ENCODE measurements at regions not wholly inside any gene's neighbourhood (a gene's known extent, or its start where the extent isn't known, plus 50 kb on each side); places are given as distances from the start of the nearest gene placed in this dataset.

DNA sequence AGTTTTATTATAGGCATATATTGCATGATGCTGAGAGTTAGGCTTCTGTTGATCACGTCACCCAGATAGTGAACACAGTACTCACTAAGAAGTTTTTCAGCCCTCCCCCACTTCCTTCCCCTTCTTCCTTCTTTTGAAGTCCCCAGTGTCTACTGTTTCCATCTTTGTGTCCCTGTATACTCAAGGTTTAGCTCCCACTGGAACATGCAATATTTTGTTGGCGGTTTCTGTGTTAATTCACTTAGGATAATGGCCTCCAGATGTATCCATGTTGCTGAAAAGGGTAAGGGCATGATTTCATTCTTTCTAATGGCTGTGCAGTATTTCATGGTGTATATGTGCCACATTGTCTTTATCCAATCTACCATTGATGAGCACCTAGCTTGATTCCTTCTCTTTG lies 764.3 kb downstream of the MTRR start:
- Mint-ChIP-seq H3K4me3 (ENCODE audit: unreplicated experiment) (no peak overlapping the region), H3K9me3 (ENCODE audit: unreplicated experiment) (no peaks in the 10 kb centered on the region), H3K27me3 (ENCODE audit: insufficient read depth, unreplicated experiment) (peaks cover 3% of the 10 kb centered on the region), H3K4me1 (ENCODE audit: low read depth, unreplicated experiment) (no peaks in the 10 kb centered on the region), H3K36me3 (ENCODE audit: insufficient read depth, unreplicated experiment) (no peaks in the 10 kb centered on the region), H3K27ac (ENCODE audit: unreplicated experiment) (no peak overlapping the region)
- CTCF ChIA-PET, result no interaction called here
- Histone ChIP-seq H3K36me3 (ENCODE audit: control insufficient read depth, insufficient read depth, low read length) (no peaks in the 10 kb centered on the region), H3K27me3 (replicated peaks; ENCODE audit: control insufficient read depth, insufficient read depth, low read length) (no peaks in the 10 kb centered on the region; the same call in 1 of the 2 replicates), H3K9me3 (no peaks in the 10 kb centered on the region), H3K4me1 (no peaks in the 10 kb centered on the region), H3K4me3 (ENCODE audit: low read depth, low read length) (no peak overlapping the region)
- TF ChIP-seq, protein P1, sequence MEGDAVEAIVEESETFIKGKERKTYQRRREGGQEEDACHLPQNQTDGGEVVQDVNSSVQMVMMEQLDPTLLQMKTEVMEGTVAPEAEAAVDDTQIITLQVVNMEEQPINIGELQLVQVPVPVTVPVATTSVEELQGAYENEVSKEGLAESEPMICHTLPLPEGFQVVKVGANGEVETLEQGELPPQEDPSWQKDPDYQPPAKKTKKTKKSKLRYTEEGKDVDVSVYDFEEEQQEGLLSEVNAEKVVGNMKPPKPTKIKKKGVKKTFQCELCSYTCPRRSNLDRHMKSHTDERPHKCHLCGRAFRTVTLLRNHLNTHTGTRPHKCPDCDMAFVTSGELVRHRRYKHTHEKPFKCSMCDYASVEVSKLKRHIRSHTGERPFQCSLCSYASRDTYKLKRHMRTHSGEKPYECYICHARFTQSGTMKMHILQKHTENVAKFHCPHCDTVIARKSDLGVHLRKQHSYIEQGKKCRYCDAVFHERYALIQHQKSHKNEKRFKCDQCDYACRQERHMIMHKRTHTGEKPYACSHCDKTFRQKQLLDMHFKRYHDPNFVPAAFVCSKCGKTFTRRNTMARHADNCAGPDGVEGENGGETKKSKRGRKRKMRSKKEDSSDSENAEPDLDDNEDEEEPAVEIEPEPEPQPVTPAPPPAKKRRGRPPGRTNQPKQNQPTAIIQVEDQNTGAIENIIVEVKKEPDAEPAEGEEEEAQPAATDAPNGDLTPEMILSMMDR (IDR thresholded peaks at IDR 0.05; ENCODE audit: insufficient read depth in 1 of 2, low read depth in 1 of 2, low read length in 1 of 2, severe bottlenecking in 1 of 2, unreplicated experiment in 1 of 2), result no peak
- POLR2A ChIA-PET, result no interaction called here
- DNase-seq, result no peak
- BruUV-seq (replicated peaks), result no TSS peak
- intact Hi-C loops (cut with micrococcal nuclease; ENCODE audit: unreplicated experiment), result no loop called here

DNA sequence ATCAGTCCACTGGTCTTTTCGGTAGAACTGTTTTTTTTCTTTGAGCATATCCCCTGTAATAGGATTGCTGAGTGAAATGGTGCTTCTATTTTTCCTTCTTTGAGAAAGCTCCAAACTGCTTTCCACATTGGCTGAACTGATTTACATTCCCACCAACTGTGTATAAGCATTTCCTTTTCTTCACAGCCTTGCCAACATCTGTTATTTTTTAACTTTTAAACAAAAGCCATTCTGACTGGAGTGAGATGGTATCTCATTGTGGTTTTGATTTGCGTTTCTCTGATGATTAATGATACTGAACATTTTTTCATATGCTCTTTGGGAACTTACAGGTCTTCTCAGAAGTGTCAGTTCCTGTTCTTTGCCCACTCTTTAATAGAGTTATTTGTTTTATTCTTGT lies 764.7 kb downstream of the MTRR start:
- Mint-ChIP-seq H3K27me3 (ENCODE audit: insufficient read depth, unreplicated experiment) (peaks cover 3% of the 10 kb centered on the region), H3K36me3 (ENCODE audit: insufficient read depth, unreplicated experiment) (no peaks in the 10 kb centered on the region), H3K27ac (ENCODE audit: unreplicated experiment) (no peak overlapping the region), H3K4me1 (ENCODE audit: low read depth, unreplicated experiment) (no peaks in the 10 kb centered on the region), H3K4me3 (ENCODE audit: unreplicated experiment) (no peak overlapping the region), H3K9me3 (ENCODE audit: unreplicated experiment) (no peaks in the 10 kb centered on the region)
- no peaks in the 10 kb centered on the region for H3K9me3 ChIP-seq
- CTCF ChIA-PET, result no interaction called here
- POLR2A ChIA-PET, result no interaction called here
- TF ChIP-seq, protein P1 (IDR thresholded peaks at IDR 0.05; ENCODE audit: insufficient read depth in 1 of 2, low read depth in 1 of 2, low read length in 1 of 2, severe bottlenecking in 1 of 2, unreplicated experiment in 1 of 2), result no peak
- no peaks in the 10 kb centered on the region; the same call in 1 of the 2 replicates for H3K27me3 ChIP-seq (replicated peaks; ENCODE audit: control insufficient read depth, insufficient read depth, low read length)
- no TSS peak for BruUV-seq (replicated peaks)
- DNase-seq, result no peak
- H3K4me1 ChIP-seq, result no peaks in the 10 kb centered on the region
- H3K36me3 ChIP-seq (ENCODE audit: control insufficient read depth, insufficient read depth, low read length), result no peaks in the 10 kb centered on the region
- H3K4me3 ChIP-seq (ENCODE audit: low read depth, low read length), result no peak overlapping the region
- intact Hi-C loops (cut with micrococcal nuclease; ENCODE audit: unreplicated experiment), result no loop called here

GRCh38 chr5:8634219-8634618 lies 765.3 kb downstream of the MTRR start:
- H3K4me3 Mint-ChIP-seq (ENCODE audit: unreplicated experiment), result no peak overlapping the region
- H3K27me3 ChIP-seq (replicated peaks; ENCODE audit: control insufficient read depth, insufficient read depth, low read length), result no peaks in the 10 kb centered on the region
- H3K9me3 Mint-ChIP-seq (ENCODE audit: unreplicated experiment), result no peaks in the 10 kb centered on the region
- no peaks in the 10 kb centered on the region for H3K9me3 ChIP-seq
- no peak overlapping the region for H3K4me3 ChIP-seq (ENCODE audit: low read depth, low read length)
- BruUV-seq (replicated peaks), result no TSS peak
- H3K27me3 Mint-ChIP-seq (ENCODE audit: insufficient read depth, unreplicated experiment), result peaks cover 3% of the 10 kb centered on the region
- no peaks in the 10 kb centered on the region for H3K4me1 ChIP-seq
- DNase-seq, result no peak
- intact Hi-C loops (cut with micrococcal nuclease; ENCODE audit: unreplicated experiment), result no loop called here
- CTCF ChIA-PET, result no interaction called here
- no peaks in the 10 kb centered on the region for H3K4me1 Mint-ChIP-seq (ENCODE audit: low read depth, unreplicated experiment)
- H3K27ac Mint-ChIP-seq (ENCODE audit: unreplicated experiment), result no peak overlapping the region
- H3K36me3 Mint-ChIP-seq (ENCODE audit: insufficient read depth, unreplicated experiment), result no peaks in the 10 kb centered on the region
- TF ChIP-seq, protein P1 (IDR thresholded peaks at IDR 0.05; ENCODE audit: insufficient read depth in 1 of 2, low read depth in 1 of 2, low read length in 1 of 2, severe bottlenecking in 1 of 2, unreplicated experiment in 1 of 2), result no peak
- POLR2A ChIA-PET, result no interaction called here
- H3K36me3 ChIP-seq (ENCODE audit: control insufficient read depth, insufficient read depth, low read length), result no peaks in the 10 kb centered on the region

All from Caco-2 (cell line).